Ishikawa (cell line): ENCODE measurements at regions not wholly inside any gene's neighbourhood (a gene's known extent, or its start where the extent isn't known, plus 50 kb on each side); places are given as distances from the start of the nearest gene placed in this dataset.

Experiments used
- EP300 ChIP-seq: IDR thresholded peaks from 2 replicates; pipeline ENCODE4 v1.6.1; 2012; ENCODE audit warnings: borderline replicate concordance
- RAD21 ChIP-seq: IDR thresholded peaks from 2 replicates; pipeline ENCODE4 v1.6.1; 2012; ENCODE audit warnings: low read depth
- TEAD4 ChIP-seq: IDR thresholded peaks from 2 replicates; pipeline ENCODE4 v1.6.1; 2012

DNA sequence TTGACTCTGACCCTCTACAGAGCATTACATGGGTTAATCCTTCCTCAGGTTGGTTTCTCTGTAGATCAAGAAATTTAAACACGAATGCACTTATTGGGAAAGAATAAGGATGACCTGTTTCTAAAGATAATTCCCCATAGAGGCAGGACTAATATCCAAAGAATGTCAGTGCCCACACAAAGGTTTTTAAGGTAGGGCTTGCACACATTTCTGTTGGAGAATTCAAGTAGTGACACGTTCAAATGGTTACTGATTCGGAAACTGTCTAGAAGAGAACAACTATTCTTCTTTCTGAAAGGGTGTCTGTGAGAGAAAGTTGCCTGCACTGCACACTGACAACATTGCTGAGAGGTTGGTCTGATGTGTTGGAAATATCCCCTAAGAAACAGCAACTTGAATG is 167.3 kb downstream of the ZNF326 start:
- TF ChIP-seq RAD21 (no peak), EP300 (no peak), TEAD4 (no peak)
